GM18858 (cell line): ENCODE measurements at regions not wholly inside any gene's neighbourhood (a gene's known extent, or its start where the extent isn't known, plus 50 kb on each side); places are given as distances from the start of the nearest gene placed in this dataset.

ENCODE experiments used
- ATAC-seq: cut with Tn5 transposase; IDR thresholded peaks from one replicate; pipeline ENCODE4 v1.9.1; 2021; ENCODE audit not compliant: unreplicated experiment

- ATAC-seq = no peak
These were observed 117.6 kb upstream of the DTNBP1 start for GRCh38 chr6:15780437-15780836.

- no peak for ATAC-seq
These were observed 116.9 kb upstream of the DTNBP1 start for GRCh38 chr6:15779726-15780125.

DNA sequence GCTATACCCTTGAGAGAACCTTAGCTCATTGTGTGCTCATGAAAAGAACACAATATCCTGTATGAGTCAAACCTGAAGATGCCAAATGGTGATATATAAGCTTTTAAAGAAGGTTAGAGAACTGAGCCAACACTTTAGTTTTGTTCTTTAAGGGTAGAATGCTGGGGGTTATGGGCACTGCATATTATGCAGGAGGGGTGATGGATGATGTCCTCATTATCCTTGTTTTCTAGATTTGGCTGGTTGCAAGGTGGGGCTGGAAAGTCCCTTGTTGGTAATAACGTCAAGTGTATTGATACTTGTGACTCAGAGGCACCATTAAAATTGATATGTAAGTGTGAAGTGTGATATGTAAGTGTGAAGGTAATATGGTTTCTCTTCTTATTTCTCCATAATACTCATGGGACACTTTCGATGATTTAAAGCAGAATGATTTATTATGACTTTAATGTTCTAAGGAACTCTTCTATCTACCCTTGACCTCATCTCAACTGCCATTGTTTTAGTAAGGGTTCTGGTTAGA lies 113.7 kb upstream of the DTNBP1 start:
- no peak for ATAC-seq

GRCh38 chr6:15775741-15776140 lies 112.9 kb upstream of the DTNBP1 start:
- no peak for ATAC-seq

DNA sequence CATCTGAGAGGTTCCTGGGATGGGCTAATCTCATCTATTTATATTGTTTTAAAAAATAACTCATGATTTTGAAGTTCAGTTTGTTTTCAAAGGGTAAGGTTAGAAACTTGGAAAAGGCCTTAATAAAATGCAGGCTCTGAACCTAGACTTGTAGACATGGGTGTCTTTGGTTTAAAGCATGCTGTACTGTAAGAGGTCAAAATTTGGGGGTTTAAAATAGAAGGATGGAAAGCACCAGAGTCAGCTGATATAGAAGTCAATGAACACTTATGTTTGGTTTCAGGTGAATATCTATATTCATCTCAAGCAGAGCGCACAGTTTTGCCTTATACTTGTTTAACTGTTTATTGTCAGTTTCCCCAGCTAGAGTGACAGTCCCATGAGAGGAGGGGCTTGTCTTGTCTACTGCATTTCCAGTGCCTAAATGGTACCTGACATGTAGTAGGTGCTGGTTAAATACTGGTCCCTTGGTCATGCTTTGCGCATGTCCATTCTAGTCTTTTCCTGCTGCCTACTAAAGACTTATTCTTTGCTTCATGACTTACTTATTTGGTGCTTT lies 112.3 kb upstream of the DTNBP1 start:
- no peak for ATAC-seq

GRCh38 chr6:15773806-15774410 lies 111.1 kb upstream of the DTNBP1 start:
- no peak for ATAC-seq

DNA sequence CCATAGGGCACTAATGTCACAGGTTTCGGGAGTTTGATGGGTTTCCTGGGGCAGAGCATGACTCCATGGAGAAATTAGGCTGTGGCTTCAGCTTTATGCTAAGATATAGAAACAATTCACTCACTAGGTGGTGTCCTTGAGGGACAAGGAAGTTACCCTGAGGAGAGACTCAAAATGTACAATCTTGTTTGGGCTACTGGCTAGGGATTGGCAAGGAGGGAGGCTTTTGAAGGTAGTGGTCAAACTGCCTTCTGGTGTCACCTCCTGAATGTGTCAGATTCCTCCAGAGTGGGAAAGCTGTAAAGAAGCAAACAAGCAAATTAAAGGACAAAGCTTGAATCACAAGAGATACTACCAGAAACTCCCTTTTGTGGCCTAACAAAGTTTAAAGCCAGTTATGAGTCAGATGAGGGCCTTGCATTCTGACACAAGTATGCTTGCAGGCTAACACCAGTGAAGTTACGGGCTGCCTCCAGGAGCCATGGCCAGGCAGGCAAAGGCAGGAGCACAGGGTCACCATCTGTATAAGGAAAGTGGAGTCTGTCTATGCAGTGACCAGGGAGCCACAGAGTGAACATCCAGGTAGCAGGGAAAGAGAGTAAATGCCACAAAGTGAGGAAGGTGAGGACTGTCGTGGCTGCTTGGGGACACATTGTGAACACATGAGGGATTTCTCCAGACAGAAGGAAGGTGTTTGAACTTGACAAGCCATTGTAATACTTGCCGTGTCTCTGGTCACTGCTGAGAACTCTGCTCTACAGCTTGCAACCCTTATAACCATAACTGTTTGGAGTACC lies 107.7 kb upstream of the DTNBP1 start:
- peak; percentile 64 for ATAC-seq

DNA sequence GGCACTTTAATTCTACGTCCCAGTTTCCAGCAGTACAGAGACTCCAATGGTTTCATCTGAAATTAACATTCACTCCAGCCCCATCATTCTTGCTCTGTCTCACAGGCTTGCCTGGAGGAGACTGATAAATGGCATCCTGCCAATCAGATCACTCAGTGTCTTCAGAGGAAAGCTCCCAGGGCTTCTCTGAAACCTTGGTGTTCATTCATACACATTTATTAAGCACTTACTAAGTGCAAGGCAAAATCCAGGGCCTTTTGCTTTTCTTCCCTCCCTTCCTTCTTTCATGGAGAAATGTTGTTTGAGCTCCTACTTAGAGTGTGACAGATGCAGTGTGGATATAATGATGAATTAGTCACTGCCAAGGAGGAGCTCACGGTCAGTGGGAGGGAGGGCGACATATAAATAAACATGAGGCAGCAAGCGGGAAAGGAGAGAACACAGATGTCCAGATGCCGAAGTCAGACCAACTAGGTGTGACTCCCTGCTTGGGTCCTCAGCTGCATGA lies 106.7 kb upstream of the DTNBP1 start:
- no peak for ATAC-seq

DNA sequence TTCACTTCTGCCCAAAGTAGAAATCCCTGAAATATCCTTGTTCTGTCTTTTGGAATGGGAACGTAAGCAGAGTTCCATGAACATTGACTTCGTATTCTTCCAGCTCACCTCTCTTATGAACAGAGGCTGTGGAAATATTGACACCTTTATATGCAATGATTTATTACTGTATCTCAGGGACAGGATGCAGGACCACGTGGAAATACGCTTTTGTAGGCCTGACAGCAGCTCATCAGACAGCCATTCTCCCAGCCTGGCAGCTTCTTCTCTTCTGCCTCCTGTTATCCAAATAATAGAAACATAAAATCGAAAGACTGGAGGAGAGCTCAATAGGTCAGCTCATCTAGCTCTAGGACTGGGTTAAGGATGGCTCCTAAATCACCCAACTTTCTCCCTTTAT lies 106.2 kb upstream of the DTNBP1 start:
- no peak for ATAC-seq

GRCh38 chr6:15763837-15764236 lies 101.0 kb upstream of the DTNBP1 start:
- ATAC-seq = no peak

- ATAC-seq = no peak
These were observed 100.5 kb upstream of the DTNBP1 start for GRCh38 chr6:15763364-15763763.

GRCh38 chr6:15761045-15761502 lies 98.2 kb upstream of the DTNBP1 start:
- ATAC-seq = no peak

DNA sequence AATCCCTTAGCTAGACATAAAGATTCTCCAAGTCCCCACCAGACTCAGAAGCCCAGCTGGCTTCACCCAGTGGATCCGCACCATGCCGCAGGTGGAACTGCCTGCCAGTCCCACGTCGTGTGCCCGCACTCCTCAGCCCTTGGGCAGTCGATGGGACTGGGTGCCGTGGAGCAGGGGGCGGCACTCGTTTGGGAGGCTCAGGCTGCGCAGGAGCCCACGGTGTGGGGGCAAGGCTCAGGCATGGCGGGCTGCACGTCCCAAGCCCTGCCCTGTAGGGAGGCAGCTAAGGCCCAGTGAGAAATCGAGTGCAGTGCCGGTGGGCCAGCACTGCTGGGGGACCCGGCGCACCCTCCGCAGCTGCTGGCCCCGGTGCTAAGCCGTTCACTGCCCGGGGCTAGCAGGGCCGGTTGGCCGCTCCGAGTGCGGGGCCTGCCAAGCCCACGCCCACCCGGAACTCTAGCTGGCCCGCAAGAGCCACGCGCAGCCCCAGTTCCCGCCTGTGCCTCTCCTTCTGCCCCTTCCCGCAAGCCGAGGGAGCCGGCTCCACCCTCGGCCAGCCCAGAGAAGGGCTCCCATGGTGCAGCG lies 95.9 kb upstream of the DTNBP1 start:
- ATAC-seq = no peak

GRCh38 chr6:15755526-15755925 lies 92.7 kb upstream of the DTNBP1 start:
- ATAC-seq = no peak

DNA sequence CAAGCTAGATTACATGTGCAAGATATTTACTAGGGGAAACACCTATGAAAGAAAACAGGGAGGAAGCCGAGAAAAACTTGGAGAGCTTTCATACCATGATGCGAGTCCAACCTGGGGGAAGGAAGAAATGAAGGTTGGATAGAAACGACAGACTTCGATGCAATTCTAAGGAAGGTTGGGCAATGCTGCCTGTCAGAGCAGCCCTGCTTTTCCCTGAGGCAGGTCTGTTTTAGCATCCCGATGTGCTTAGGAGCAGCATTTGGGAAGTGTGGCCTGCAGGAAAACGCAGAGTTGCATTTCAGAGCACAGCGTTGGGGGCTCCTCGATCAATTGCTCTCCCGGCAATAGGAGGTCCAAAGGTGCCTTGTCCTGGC lies 91.9 kb upstream of the DTNBP1 start:
- no peak for ATAC-seq

DNA sequence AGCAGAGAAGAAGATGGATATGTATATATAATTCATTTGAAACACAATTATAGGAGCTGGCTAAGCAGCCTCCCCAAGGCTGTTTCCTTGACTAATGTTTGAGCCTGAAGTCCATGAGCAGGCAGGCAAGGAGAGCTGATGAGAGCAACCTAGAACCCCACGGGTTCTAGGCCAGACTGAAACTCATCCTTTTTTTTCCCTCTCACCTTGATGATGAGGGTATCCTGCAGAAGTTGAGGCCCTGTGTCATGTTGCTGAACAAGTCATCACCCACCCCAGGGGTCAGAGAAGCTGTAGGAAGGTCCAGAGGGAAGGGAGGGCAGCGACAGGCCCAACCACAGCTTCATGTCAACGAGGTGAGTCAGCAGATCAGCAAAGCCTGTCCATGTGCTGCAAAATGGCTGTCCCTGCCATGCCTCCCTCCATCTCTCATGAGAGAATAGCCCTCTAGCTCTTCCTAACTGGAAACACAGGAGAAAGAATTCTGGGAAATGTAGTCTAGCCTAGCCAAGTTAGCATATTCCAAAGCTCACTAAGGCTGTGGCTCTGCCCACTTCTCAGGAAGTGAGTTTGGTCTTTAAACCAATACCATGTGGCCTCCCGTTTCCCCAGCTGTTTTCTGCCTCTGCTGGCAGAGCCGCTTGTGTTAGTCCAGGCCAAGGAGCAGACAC lies 91.3 kb upstream of the DTNBP1 start:
- no peak for ATAC-seq

DNA sequence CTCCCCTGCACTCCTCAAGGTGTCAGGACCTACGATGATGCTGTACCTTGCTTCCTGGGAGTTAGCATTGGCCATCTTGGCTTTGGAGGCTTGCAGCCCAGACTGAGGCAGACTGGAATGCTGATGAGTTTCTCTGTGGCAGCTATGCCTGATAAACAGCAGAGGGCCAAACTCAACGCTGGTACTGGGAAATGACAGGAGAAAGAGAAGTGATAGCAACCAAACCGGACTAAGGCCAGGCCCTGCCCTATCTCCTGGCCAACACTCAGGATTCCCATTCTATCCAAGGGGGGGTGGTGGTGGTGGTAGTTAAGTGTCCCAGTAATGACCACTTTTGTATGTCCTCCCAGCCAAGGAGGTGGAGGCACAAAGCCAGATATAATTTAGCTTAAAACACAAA lies 90.0 kb upstream of the DTNBP1 start:
- no peak for ATAC-seq

GRCh38 chr6:15751721-15752350 lies 89.0 kb upstream of the DTNBP1 start:
- ATAC-seq = no peak

DNA sequence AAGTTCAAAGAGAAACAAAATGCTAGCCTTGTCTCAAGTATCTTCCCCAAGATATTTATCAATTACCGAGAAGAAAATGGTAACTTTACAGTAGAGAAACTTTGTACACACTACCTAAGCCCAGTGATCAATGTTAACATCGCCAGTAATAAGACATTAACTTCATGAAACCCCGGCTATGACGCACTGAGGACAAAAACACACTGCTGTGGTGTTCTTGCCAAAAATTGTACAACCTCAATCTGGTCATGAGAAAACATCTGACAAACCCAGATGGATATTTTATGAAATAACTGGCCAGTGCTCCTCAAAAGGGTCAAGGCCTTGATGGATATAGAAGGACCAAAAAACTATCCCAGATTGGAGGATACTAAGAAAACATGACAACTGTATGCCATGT lies 85.5 kb upstream of the DTNBP1 start:
- no peak for ATAC-seq

DNA sequence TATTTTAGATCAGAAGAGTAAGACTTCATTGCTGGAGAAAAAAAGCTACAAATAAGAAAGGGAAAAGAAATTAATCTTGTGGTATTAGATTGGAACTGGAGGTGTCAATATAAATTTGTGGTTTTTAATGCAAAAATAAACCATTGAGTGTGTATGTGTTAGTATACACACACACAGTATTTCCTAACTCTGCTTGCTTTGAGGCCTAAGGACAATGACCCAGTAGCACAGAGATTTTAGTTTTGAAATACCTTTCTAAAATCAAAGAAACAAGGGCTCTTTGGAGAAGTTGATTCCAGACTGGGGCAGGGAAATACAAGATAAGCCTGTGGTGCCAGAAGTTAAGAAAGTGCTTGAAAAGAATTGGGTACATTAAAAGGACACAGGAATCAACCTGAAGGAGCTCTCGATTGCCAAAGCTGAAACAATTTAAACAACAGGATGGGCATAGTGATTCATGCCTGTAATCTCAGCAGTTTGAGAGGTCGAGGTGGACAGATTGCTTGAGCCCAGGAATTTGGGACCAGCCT lies 84.6 kb upstream of the DTNBP1 start:
- ATAC-seq = no peak
